ENCODE measurements at regions not wholly inside any gene's neighbourhood (a gene's known extent, or its start where the extent isn't known, plus 50 kb on each side); places are given as distances from the start of the nearest gene placed in this dataset.
"Not testable (repeated sequence)": the region's sequence is repeated elsewhere in the genome, so short reads cannot be mapped to it uniquely, and the experiment has no call there.

- not testable (repeated sequence) for H3K27ac Mint-ChIP-seq; H3K9ac ChIP-seq (ENCODE audit: extremely low read depth, low read length, poor library complexity, severe bottlenecking); H3K27me3 ChIP-seq (ENCODE audit: control insufficient read depth, insufficient read depth, low read length, poor library complexity, severe bottlenecking); H3K4me3 ChIP-seq (ENCODE audit: low read length); H3K27ac ChIP-seq (ENCODE audit: low read depth, low read length); H3K9me3 Mint-ChIP-seq; H3K4me3 Mint-ChIP-seq; H3K4me1 ChIP-seq (ENCODE audit: control insufficient read depth, insufficient read depth, low read length); H3K27me3 Mint-ChIP-seq (ENCODE audit: insufficient read depth); H3K4me1 Mint-ChIP-seq; H3K36me3 ChIP-seq (ENCODE audit: control insufficient read depth, insufficient read depth, low read length); H3K36me3 Mint-ChIP-seq (ENCODE audit: low read depth); DNase-seq; H3K9me3 ChIP-seq (ENCODE audit: control insufficient read depth, low read length)
- no CpG with 5 or more reads among the region's 3 CpGs for WGBS, 2 experiments (ENCODE audit: insufficient coverage in 1 of 2, insufficient read length in 1 of 2)
Measured at GRCh38 chr15:31715208-31715607, 315.1 kb upstream of the CHRNA7 start.

DNA sequence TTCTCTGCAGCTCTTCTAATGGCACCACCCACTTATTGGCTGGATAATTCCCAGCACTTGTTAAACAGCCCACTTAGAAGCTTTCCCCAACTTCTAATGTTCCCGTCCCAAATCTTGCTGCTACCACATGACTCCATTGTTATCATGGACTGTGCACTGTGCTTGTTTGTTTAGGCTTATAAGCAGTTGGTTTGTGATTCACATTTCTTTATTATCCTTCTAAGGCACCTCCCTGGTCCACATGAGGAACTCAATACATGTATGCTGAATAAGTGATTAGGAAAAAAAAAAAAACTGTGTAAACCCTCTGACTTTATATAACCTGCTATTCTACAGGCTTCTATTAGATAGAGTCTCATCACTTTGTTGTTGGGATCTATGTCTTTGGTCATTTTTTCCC, 311.7 kb upstream of the CHRNA7 start:
- not testable (repeated sequence) for H3K4me1 Mint-ChIP-seq; H3K27me3 Mint-ChIP-seq (ENCODE audit: insufficient read depth); H3K4me3 ChIP-seq (ENCODE audit: low read length); H3K9ac ChIP-seq (ENCODE audit: extremely low read depth, low read length, poor library complexity, severe bottlenecking); DNase-seq; H3K4me1 ChIP-seq (ENCODE audit: control insufficient read depth, insufficient read depth, low read length); H3K9me3 ChIP-seq (ENCODE audit: control insufficient read depth, low read length); H3K36me3 Mint-ChIP-seq (ENCODE audit: low read depth); H3K27me3 ChIP-seq (ENCODE audit: control insufficient read depth, insufficient read depth, low read length, poor library complexity, severe bottlenecking); H3K36me3 ChIP-seq (ENCODE audit: control insufficient read depth, insufficient read depth, low read length); H3K27ac ChIP-seq (ENCODE audit: low read depth, low read length); H3K27ac Mint-ChIP-seq; H3K9me3 Mint-ChIP-seq; H3K4me3 Mint-ChIP-seq
- WGBS, 2 experiments (ENCODE audit: insufficient coverage in 1 of 2, insufficient read length in 1 of 2), result 57% methylated on average over 1 of the region's 1 CpG; no CpG with 5 or more reads in 1 of the 2 experiments

- not testable (repeated sequence) for DNase-seq; H3K27me3 Mint-ChIP-seq (ENCODE audit: insufficient read depth); H3K27ac Mint-ChIP-seq; H3K27me3 ChIP-seq (ENCODE audit: control insufficient read depth, insufficient read depth, low read length, poor library complexity, severe bottlenecking); H3K9me3 Mint-ChIP-seq; H3K4me1 ChIP-seq (ENCODE audit: control insufficient read depth, insufficient read depth, low read length); H3K27ac ChIP-seq (ENCODE audit: low read depth, low read length); H3K36me3 Mint-ChIP-seq (ENCODE audit: low read depth); H3K4me3 ChIP-seq (ENCODE audit: low read length); H3K4me3 Mint-ChIP-seq; H3K36me3 ChIP-seq (ENCODE audit: control insufficient read depth, insufficient read depth, low read length); H3K9ac ChIP-seq (ENCODE audit: extremely low read depth, low read length, poor library complexity, severe bottlenecking); H3K9me3 ChIP-seq (ENCODE audit: control insufficient read depth, low read length); H3K4me1 Mint-ChIP-seq
- 83 to 100% methylated on average over 1 to 5 of the region's 7 CpGs for WGBS, 2 experiments (ENCODE audit: insufficient coverage in 1 of 2, insufficient read length in 1 of 2)
Measured at GRCh38 chr15:31719396-31720022, 310.8 kb upstream of the CHRNA7 start.

DNA sequence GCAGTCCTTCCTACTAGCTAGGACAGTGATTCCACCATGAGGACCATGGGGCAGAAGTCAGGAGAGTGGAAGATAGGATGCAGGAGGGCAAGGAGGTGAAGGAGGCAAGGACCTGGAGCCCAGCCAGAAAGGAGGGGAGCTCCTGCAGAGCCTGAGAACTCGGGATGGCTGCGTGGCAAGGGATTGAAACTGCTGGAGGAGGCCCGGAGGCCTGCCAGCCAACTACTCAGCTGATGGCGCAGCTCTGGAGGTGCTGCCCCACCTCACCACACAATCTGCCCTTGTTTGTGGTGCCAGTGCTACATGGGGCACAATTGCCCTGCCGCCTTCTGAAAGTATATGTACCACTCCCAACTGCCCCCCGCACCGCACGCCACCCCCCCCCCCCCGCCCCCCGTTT, 307.3 kb upstream of the CHRNA7 start:
- not testable (repeated sequence) for H3K36me3 ChIP-seq (ENCODE audit: control insufficient read depth, insufficient read depth, low read length); H3K4me3 ChIP-seq (ENCODE audit: low read length); H3K27me3 ChIP-seq (ENCODE audit: control insufficient read depth, insufficient read depth, low read length, poor library complexity, severe bottlenecking); H3K36me3 Mint-ChIP-seq (ENCODE audit: low read depth); H3K9me3 Mint-ChIP-seq; DNase-seq; H3K9ac ChIP-seq (ENCODE audit: extremely low read depth, low read length, poor library complexity, severe bottlenecking); H3K4me1 Mint-ChIP-seq; H3K27ac Mint-ChIP-seq; H3K4me3 Mint-ChIP-seq; H3K4me1 ChIP-seq (ENCODE audit: control insufficient read depth, insufficient read depth, low read length); H3K9me3 ChIP-seq (ENCODE audit: control insufficient read depth, low read length); H3K27ac ChIP-seq (ENCODE audit: low read depth, low read length); H3K27me3 Mint-ChIP-seq (ENCODE audit: insufficient read depth)
- 80 to 86% methylated on average over 1 to 9 of the region's 10 CpGs for WGBS, 2 experiments (ENCODE audit: insufficient coverage in 1 of 2, insufficient read length in 1 of 2)

- H3K4me1 Mint-ChIP-seq; H3K27ac Mint-ChIP-seq; H3K4me1 ChIP-seq (ENCODE audit: control insufficient read depth, insufficient read depth, low read length); DNase-seq; H3K36me3 Mint-ChIP-seq (ENCODE audit: low read depth); H3K9me3 ChIP-seq (ENCODE audit: control insufficient read depth, low read length); H3K9me3 Mint-ChIP-seq; H3K27me3 Mint-ChIP-seq (ENCODE audit: insufficient read depth); H3K27me3 ChIP-seq (ENCODE audit: control insufficient read depth, insufficient read depth, low read length, poor library complexity, severe bottlenecking); H3K4me3 ChIP-seq (ENCODE audit: low read length); H3K27ac ChIP-seq (ENCODE audit: low read depth, low read length); H3K36me3 ChIP-seq (ENCODE audit: control insufficient read depth, insufficient read depth, low read length); H3K4me3 Mint-ChIP-seq; H3K9ac ChIP-seq (ENCODE audit: extremely low read depth, low read length, poor library complexity, severe bottlenecking): not testable (repeated sequence)
- WGBS, 2 experiments (ENCODE audit: insufficient coverage in 1 of 2, insufficient read length in 1 of 2), result 87 to 90% methylated on average over 4 to 5 of the region's 5 CpGs
Measured at GRCh38 chr15:31724903-31725302, 305.4 kb upstream of the CHRNA7 start.

GRCh38 chr15:31725619-31726018, 304.7 kb upstream of the CHRNA7 start:
- H3K27ac ChIP-seq (ENCODE audit: low read depth, low read length), result not testable (repeated sequence)
- 100% methylated on average over 2 of the region's 3 CpGs; no CpG with 5 or more reads in 1 of the 2 experiments for WGBS, 2 experiments (ENCODE audit: insufficient coverage in 1 of 2, insufficient read length in 1 of 2)

More at GRCh38 chr15:31725619-31726018, 304.7 kb upstream of the CHRNA7 start:
- not testable (repeated sequence) for DNase-seq; H3K27me3 ChIP-seq (ENCODE audit: control insufficient read depth, insufficient read depth, low read length, poor library complexity, severe bottlenecking); H3K9me3 ChIP-seq (ENCODE audit: control insufficient read depth, low read length); H3K9me3 Mint-ChIP-seq; H3K4me1 ChIP-seq (ENCODE audit: control insufficient read depth, insufficient read depth, low read length); H3K36me3 ChIP-seq (ENCODE audit: control insufficient read depth, insufficient read depth, low read length); H3K4me3 ChIP-seq (ENCODE audit: low read length); H3K27ac Mint-ChIP-seq; H3K4me1 Mint-ChIP-seq; H3K36me3 Mint-ChIP-seq (ENCODE audit: low read depth); H3K9ac ChIP-seq (ENCODE audit: extremely low read depth, low read length, poor library complexity, severe bottlenecking); H3K27me3 Mint-ChIP-seq (ENCODE audit: insufficient read depth); H3K4me3 Mint-ChIP-seq

Measured in endodermal cell (in vitro differentiated cells).